ENCODE measurements at regions not wholly inside any gene's neighbourhood (a gene's known extent, or its start where the extent isn't known, plus 50 kb on each side); places are given as distances from the start of the nearest gene placed in this dataset.

DNA sequence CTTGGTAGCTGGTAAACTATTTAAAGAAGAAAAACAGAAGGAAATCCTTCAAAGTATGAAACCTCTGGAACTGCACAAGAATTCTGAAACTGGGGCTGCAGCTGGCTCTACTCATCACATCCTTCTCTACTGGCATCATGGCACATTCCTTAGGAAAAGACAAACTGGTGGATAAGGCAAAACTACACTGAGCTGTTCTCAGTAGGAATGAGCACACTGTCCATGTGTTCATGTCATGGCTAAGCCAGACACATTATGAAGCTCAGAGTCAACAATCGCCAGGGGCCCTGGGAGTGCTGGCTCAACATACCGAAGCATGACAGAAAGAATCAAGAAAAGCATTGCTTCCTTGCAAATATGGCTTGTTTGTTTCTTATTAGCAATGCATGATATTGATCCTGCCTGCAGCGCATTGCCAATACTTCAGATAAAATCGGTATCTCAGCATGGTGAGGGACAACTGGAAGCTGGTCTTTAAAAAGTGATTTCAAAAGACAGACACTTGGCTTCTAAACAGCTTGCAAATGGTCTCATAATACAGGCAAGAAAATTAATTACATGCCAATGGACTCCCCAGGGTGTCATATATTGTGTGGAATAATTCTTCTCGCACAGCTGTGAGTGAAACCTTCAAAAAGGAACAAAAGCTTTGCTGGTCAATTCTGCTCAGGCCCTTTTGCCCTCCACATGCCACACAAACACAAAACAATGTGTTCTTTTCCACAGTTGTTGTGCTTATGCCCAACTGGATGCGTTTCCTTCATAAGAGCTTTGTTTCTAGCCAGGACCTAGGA lies 300.2 kb upstream of the VCX start:
- Histone ChIP-seq H3K4me3 (ENCODE audit: low read length) (no peak overlapping the region), H3K9me3 (ENCODE audit: low read length) (no peaks in the 10 kb centered on the region), H3K9ac (ENCODE audit: low read length) (no peak overlapping the region), H2AFZ (ENCODE audit: low read depth, low read length) (no peak overlapping the region), H3K4me2 (ENCODE audit: low read length) (no peak overlapping the region), H4K20me1 (ENCODE audit: insufficient read depth) (no peaks in the 10 kb centered on the region), H3K79me2 (replicated peaks; ENCODE audit: insufficient read depth, low read length) (no peaks in the 10 kb centered on the region), H3K27me3 (ENCODE audit: insufficient read depth, low read depth, low read length) (no peaks in the 10 kb centered on the region), H3K27ac (ENCODE audit: low read length) (no peak overlapping the region), H3F3A (ENCODE audit: insufficient read depth, low read length, poor library complexity, severe bottlenecking) (no peaks in the 10 kb centered on the region), H3K36me3 (ENCODE audit: insufficient read depth, low read length) (no peaks in the 10 kb centered on the region), H3K9me2 (ENCODE audit: insufficient read depth, low read length) (no peaks in the 10 kb centered on the region)
- TF ChIP-seq RAD21 (conservative IDR thresholded peaks at IDR 0.05) = no peak
- TF ChIP-seq EP300 (conservative IDR thresholded peaks at IDR 0.05; ENCODE audit: poor library complexity, severe bottlenecking) = no peak
- no peak for TF ChIP-seq POLR2AphosphoS5 (IDR thresholded peaks at IDR 0.05)
- TF ChIP-seq, protein P1, sequence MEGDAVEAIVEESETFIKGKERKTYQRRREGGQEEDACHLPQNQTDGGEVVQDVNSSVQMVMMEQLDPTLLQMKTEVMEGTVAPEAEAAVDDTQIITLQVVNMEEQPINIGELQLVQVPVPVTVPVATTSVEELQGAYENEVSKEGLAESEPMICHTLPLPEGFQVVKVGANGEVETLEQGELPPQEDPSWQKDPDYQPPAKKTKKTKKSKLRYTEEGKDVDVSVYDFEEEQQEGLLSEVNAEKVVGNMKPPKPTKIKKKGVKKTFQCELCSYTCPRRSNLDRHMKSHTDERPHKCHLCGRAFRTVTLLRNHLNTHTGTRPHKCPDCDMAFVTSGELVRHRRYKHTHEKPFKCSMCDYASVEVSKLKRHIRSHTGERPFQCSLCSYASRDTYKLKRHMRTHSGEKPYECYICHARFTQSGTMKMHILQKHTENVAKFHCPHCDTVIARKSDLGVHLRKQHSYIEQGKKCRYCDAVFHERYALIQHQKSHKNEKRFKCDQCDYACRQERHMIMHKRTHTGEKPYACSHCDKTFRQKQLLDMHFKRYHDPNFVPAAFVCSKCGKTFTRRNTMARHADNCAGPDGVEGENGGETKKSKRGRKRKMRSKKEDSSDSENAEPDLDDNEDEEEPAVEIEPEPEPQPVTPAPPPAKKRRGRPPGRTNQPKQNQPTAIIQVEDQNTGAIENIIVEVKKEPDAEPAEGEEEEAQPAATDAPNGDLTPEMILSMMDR (IDR thresholded peaks at IDR 0.05; ENCODE audit: poor library complexity, severe bottlenecking) = no peak
- TF ChIP-seq EZH2 (IDR thresholded peaks at IDR 0.05; ENCODE audit: borderline replicate concordance, insufficient read depth, low read length, poor library complexity, severe bottlenecking) = no peak
- TF ChIP-seq, protein P2, sequence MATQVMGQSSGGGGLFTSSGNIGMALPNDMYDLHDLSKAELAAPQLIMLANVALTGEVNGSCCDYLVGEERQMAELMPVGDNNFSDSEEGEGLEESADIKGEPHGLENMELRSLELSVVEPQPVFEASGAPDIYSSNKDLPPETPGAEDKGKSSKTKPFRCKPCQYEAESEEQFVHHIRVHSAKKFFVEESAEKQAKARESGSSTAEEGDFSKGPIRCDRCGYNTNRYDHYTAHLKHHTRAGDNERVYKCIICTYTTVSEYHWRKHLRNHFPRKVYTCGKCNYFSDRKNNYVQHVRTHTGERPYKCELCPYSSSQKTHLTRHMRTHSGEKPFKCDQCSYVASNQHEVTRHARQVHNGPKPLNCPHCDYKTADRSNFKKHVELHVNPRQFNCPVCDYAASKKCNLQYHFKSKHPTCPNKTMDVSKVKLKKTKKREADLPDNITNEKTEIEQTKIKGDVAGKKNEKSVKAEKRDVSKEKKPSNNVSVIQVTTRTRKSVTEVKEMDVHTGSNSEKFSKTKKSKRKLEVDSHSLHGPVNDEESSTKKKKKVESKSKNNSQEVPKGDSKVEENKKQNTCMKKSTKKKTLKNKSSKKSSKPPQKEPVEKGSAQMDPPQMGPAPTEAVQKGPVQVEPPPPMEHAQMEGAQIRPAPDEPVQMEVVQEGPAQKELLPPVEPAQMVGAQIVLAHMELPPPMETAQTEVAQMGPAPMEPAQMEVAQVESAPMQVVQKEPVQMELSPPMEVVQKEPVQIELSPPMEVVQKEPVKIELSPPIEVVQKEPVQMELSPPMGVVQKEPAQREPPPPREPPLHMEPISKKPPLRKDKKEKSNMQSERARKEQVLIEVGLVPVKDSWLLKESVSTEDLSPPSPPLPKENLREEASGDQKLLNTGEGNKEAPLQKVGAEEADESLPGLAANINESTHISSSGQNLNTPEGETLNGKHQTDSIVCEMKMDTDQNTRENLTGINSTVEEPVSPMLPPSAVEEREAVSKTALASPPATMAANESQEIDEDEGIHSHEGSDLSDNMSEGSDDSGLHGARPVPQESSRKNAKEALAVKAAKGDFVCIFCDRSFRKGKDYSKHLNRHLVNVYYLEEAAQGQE (IDR thresholded peaks at IDR 0.05; ENCODE audit: borderline replicate concordance) = no peak
- TF ChIP-seq TAF1 (IDR thresholded peaks at IDR 0.05; ENCODE audit: low read depth) = no peak
- TF ChIP-seq MXI1 (conservative IDR thresholded peaks at IDR 0.05; ENCODE audit: poor library complexity, severe bottlenecking) = no peak
- no peak for TF ChIP-seq SMC3 (conservative IDR thresholded peaks at IDR 0.05; ENCODE audit: poor library complexity)

DNA sequence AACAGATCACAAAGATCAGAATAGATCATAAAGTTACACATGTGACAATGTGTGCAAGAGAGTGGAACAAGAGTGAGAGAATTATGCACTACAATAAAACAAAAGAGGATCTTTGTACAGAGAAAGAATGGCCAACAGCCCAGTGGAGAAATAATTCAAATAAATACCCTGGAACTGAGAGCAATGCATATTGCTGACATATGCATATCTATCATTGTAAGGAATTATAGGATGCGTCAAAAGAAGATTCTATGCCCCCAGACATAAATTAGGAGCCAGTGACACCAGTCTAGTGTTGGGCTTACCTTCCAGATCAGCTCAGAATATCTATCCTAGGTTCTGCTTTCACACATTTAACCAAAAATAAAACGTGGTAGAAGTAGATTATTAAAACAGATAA lies 320.1 kb upstream of the VCX start:
- Histone ChIP-seq H3K27ac (ENCODE audit: low read length) (no peak overlapping the region), H3K9me3 (ENCODE audit: low read length) (no peaks in the 10 kb centered on the region), H3K27me3 (ENCODE audit: insufficient read depth, low read depth, low read length) (no peaks in the 10 kb centered on the region), H3K4me3 (ENCODE audit: low read length) (no peak overlapping the region), H3K4me2 (ENCODE audit: low read length) (no peak overlapping the region), H3K79me2 (replicated peaks; ENCODE audit: insufficient read depth, low read length) (no peaks in the 10 kb centered on the region), H3K9me2 (ENCODE audit: insufficient read depth, low read length) (no peaks in the 10 kb centered on the region), H3F3A (ENCODE audit: insufficient read depth, low read length, poor library complexity, severe bottlenecking) (no peaks in the 10 kb centered on the region), H4K20me1 (ENCODE audit: insufficient read depth) (no peaks in the 10 kb centered on the region), H3K9ac (ENCODE audit: low read length) (no peak overlapping the region), H2AFZ (ENCODE audit: low read depth, low read length) (no peak overlapping the region), H3K36me3 (ENCODE audit: insufficient read depth, low read length) (no peaks in the 10 kb centered on the region)
- TF ChIP-seq MXI1 (conservative IDR thresholded peaks at IDR 0.05; ENCODE audit: poor library complexity, severe bottlenecking) (no peak), RAD21 (conservative IDR thresholded peaks at IDR 0.05) (no peak), EZH2 (IDR thresholded peaks at IDR 0.05; ENCODE audit: borderline replicate concordance, insufficient read depth, low read length, poor library complexity, severe bottlenecking) (no peak), TAF1 (IDR thresholded peaks at IDR 0.05; ENCODE audit: low read depth) (no peak), EP300 (conservative IDR thresholded peaks at IDR 0.05; ENCODE audit: poor library complexity, severe bottlenecking) (no peak), POLR2AphosphoS5 (IDR thresholded peaks at IDR 0.05) (no peak), SMC3 (conservative IDR thresholded peaks at IDR 0.05; ENCODE audit: poor library complexity) (no peak)
- TF ChIP-seq, protein P1 (IDR thresholded peaks at IDR 0.05; ENCODE audit: poor library complexity, severe bottlenecking) = no peak
- TF ChIP-seq, protein P2 (IDR thresholded peaks at IDR 0.05; ENCODE audit: borderline replicate concordance) = no peak

All from neural cell (in vitro differentiated cells).